ENCODE measurements at regions not wholly inside any gene's neighbourhood (a gene's known extent, or its start where the extent isn't known, plus 50 kb on each side); places are given as distances from the start of the nearest gene placed in this dataset.
"Not testable (repeated sequence)": the region's sequence is repeated elsewhere in the genome, so short reads cannot be mapped to it uniquely, and the experiment has no call there.

GRCh38 chr9:81014945-81015344 lies 674.4 kb downstream of the TLE1 start:
- TF ChIP-seq CTCF, POLR2A (IDR thresholded peaks at IDR 0.05): not testable (repeated sequence)

All from adrenal gland (tissue), 5 donors.